Activated effector memory CD4-positive, alpha-beta T cell treated with Interleukin-2 at 50 U/mL for 16 hours (primary cell): ENCODE measurements at regions not wholly inside any gene's neighbourhood (a gene's known extent, or its start where the extent isn't known, plus 50 kb on each side); places are given as distances from the start of the nearest gene placed in this dataset.
"Not testable (repeated sequence)": the region's sequence is repeated elsewhere in the genome, so short reads cannot be mapped to it uniquely, and the experiment has no call there.

Experiments used
- DNase-seq: peaks from one replicate; pipeline ENCODE4 v3.0.0-alpha.2; 2020

GRCh38 chr4:128688033-128688721 lies 121.3 kb upstream of the JADE1 start:
- DNase-seq, result no peak

GRCh38 chr4:128686810-128687209 lies 122.7 kb upstream of the JADE1 start:
- no peak for DNase-seq

- no peak for DNase-seq
Measured at GRCh38 chr4:128686032-128686465, 123.5 kb upstream of the JADE1 start.

- no peak for DNase-seq
Measured at GRCh38 chr4:128684016-128684415, 125.5 kb upstream of the JADE1 start.

- DNase-seq, result no peak
Measured at GRCh38 chr4:128682942-128683666, 126.4 kb upstream of the JADE1 start.

GRCh38 chr4:128676095-128676494 lies 133.4 kb upstream of the JADE1 start:
- no peak for DNase-seq

GRCh38 chr4:128675083-128675482 lies 134.4 kb upstream of the JADE1 start:
- DNase-seq, result no peak

GRCh38 chr4:128673159-128673558 lies 136.3 kb upstream of the JADE1 start:
- DNase-seq, result not testable (repeated sequence)

GRCh38 chr4:128672596-128672995 lies 136.9 kb upstream of the JADE1 start:
- not testable (repeated sequence) for DNase-seq

GRCh38 chr4:128670513-128670912 lies 139.0 kb upstream of the JADE1 start:
- DNase-seq, result no peak

- DNase-seq, result no peak
Measured at GRCh38 chr4:128668566-128668965, 140.9 kb upstream of the JADE1 start.

- no peak for DNase-seq
Measured at GRCh38 chr4:128665514-128665913, 144.0 kb upstream of the JADE1 start.

GRCh38 chr4:128663325-128663724 lies 146.2 kb upstream of the JADE1 start:
- no peak for DNase-seq

- no peak for DNase-seq
Measured at GRCh38 chr4:128661479-128661878, 148.0 kb upstream of the JADE1 start.

- DNase-seq, result no peak
Measured at GRCh38 chr4:128660361-128661215, 148.9 kb upstream of the JADE1 start.

GRCh38 chr4:128658214-128658631 lies 151.3 kb upstream of the JADE1 start:
- DNase-seq, result no peak

GRCh38 chr4:128657638-128658037 lies 151.9 kb upstream of the JADE1 start:
- DNase-seq, result no peak

GRCh38 chr4:128654465-128654864 lies 155.0 kb upstream of the JADE1 start:
- DNase-seq, result no peak

GRCh38 chr4:128653527-128654444 lies 155.7 kb upstream of the JADE1 start:
- DNase-seq, result no peak

- DNase-seq, result no peak
Measured at GRCh38 chr4:128649575-128650205, 159.8 kb upstream of the JADE1 start.

- no peak for DNase-seq
Measured at GRCh38 chr4:128649161-128649560, 160.3 kb upstream of the JADE1 start.

- DNase-seq, result no peak
Measured at GRCh38 chr4:128648021-128648420, 161.5 kb upstream of the JADE1 start.
